ENCODE measurements at regions not wholly inside any gene's neighbourhood (a gene's known extent, or its start where the extent isn't known, plus 50 kb on each side); places are given as distances from the start of the nearest gene placed in this dataset.
"Not testable (repeated sequence)": the region's sequence is repeated elsewhere in the genome, so short reads cannot be mapped to it uniquely, and the experiment has no call there.

DNA sequence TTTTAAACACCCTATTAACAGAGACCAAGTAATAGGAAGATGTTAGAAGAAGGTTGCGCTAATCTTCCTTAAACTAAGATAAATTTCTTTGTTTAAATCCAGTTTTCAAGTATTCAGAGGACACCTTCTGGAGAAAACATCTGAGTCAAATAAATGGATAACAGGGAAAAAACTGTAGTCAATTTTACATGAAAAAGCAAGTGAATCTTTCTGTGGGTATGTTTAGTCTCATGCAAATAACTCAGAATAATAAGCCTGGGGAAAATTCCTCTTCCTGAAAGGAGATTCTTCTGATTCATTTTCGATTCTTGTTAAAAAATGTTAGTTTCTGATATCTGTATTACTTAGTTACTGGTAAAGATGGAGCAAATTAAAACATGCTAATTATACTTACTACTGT, 145.5 kb downstream of the CTH start:
- DNase-seq = no peak

- no peak for DNase-seq
These were observed 156.1 kb downstream of the CTH start for GRCh38 chr1:70567167-70567566.

DNA sequence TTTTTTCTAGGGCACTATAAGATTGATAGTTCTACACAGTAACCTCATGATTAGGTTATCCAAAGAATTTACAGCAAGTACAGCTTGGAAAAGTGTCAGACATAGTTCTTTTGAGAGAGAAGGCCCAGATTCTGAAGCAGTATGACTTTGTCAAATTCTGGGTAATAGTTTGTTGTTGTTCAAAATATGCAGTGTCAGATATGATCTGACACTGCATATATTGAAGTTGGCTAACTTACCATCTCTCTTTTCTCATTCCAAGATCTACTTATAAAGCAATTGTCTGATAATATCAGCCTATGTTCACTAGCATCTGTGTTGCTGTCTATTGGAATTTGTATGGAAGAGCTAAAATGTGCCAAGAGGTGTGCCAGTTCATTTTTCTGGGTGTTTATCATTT, 160.1 kb downstream of the CTH start:
- DNase-seq = no peak

- DNase-seq = no peak
These were observed 162.3 kb downstream of the CTH start for GRCh38 chr1:70573317-70573843.

- no peak for DNase-seq
These were observed 170.6 kb downstream of the CTH start for GRCh38 chr1:70581661-70582060.

DNA sequence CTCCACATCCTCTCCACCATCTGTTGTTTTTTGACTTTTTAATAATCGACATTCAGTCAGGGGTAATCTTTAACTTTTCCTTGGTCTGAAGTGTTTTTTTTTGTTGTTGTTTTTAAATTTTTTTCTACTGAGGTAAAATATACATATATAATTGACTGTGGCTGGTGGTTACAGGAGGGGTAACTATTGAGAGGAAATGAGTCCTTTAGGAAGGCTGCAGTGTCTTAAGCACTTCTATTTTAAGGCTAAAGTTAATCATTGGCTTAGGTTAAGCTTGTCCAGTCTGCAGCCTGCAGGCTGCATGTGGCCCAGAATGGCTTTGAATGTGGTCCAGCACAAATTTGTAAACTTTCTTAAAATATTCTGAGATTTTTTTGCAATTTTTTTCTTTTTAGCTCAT, 172.5 kb downstream of the CTH start:
- no peak for DNase-seq

- DNase-seq = no peak
These were observed 175.0 kb downstream of the CTH start for GRCh38 chr1:70586046-70586445.

DNA sequence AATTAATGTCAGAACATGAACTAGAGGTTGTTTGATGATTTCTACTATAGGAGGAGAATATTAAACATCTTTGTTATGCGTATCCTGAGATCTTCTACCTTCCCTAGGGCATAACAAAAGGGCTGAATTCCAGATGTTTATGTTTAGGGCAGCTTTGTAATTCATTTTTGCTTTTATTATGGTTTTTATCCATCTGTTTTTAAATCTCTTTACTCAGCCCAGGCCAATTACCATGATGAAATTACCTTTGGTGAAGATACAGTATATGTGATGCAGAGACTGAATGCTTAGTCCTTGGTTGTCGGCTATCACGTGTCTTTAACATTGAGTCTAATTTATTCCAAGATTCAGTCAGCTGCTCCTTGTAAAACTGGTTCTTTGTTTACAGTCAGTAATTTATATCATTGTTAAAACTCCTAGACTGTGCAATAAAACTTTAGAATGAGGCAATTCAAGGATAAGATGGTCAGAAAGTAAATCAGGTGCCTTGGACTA, 176.9 kb downstream of the CTH start:
- no peak for DNase-seq

GRCh38 chr1:70593551-70593950, 182.5 kb downstream of the CTH start:
- not testable (repeated sequence) for DNase-seq

DNA sequence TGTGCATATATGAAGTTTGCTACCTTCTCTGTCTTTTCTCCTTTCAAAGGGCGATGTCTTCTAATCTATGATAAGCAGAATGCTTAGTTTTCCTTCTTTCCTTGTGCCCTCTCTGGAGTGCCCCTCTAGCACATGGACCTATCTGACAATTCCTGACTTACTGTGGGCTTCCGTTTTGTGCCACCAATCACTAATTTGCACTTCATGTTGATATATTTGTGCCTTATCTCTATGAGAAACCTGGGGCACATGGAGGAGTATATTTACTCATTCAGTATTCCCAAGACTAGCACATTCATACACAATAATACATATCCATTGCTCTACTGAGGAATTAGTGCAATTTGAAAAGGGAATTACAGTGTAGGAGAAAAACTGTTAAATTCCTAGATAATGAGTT, 197.7 kb downstream of the CTH start:
- DNase-seq = no peak

- DNase-seq = not testable (repeated sequence)
These were observed 199.1 kb downstream of the CTH start for GRCh38 chr1:70610164-70610563.

GRCh38 chr1:70616946-70617345, 205.9 kb downstream of the CTH start:
- DNase-seq = no peak

- DNase-seq = no peak
These were observed 206.7 kb downstream of the CTH start for GRCh38 chr1:70617728-70618127.

DNA sequence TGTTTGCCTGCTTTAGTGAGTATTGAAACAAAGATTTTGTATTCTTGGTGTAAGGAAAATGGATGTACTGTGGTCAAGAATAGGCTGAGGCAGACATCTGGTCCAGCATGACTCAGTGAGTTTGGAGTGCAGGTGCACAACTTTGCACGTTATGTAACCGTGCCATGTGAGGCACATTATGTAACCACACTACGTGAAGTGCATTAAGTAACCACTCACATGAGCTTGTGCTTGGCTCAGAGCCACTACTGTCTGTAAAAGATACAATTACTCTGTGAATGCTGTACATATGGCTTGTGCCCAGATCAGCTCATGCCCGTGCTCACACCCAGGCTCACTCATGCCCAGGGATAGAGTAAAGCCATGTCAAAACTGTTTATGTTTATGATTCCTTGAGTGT, 216.8 kb downstream of the CTH start:
- DNase-seq = no peak

GRCh38 chr1:70628973-70629372, 217.9 kb downstream of the CTH start:
- no peak for DNase-seq

GRCh38 chr1:70633004-70633403, 221.9 kb downstream of the CTH start:
- no peak for DNase-seq

GRCh38 chr1:70635868-70636267, 224.8 kb downstream of the CTH start:
- DNase-seq = no peak

GRCh38 chr1:70641868-70642267, 230.8 kb downstream of the CTH start:
- DNase-seq = no peak

- DNase-seq = no peak
These were observed 245.3 kb downstream of the CTH start for GRCh38 chr1:70656361-70656760.

- no peak for DNase-seq
These were observed 248.8 kb downstream of the CTH start for GRCh38 chr1:70659891-70660290.

DNA sequence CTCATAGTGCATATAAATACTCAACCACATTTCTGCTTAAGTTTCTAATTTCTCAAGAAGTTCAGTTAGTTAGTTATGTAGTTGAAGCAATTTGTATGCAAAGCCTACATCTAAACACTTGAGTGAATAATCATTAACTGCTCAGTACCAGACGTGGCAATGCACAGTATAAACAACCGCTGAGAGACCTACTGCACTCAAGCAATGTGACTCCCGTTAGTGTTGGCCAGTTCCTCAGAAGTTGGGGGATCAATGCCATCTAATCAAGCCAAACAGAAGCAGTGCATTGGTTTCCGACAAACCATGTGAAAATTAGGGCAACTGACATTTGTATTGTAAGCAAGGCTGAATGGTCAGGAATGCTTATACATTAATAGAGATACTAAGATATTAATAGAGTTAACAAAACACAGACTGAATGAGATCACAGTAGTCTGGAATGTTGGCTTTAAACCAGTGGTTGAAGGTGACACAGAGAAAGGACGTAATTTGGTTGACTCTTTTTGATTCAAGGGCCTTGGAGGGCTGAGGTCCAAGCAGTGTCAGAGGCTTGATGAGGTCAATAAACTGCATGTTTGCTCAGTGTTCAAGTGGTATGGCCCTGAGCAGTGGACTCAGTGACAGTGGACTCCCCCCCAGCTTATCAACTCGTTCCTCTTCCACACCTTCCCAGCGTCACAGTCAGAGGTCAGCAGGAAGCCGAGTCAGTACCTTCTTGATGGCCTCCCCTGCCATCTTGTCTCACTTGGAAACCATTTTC, 255.5 kb downstream of the CTH start:
- DNase-seq = no peak

GRCh38 chr1:70667494-70668170, 256.6 kb downstream of the CTH start:
- no peak for DNase-seq

DNA sequence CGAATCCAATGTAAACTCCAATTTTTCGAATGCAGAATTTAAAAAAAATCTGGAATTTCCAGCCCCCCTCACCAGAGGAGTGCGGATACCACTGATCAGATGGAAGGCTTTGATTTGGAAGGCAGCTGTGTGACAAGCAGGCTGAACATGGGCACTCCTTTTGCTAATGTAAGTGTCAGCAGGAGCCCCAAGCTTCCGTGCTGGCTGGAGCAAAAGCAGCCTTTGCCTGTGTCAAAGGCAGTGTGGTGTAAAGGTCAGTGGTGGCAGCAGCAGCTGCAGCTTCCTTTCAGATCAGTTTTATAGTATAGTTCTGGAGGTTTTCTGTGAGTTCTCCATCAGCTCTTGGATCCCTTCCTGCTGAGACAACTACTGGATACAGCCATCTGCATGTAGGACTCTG, 259.9 kb downstream of the CTH start:
- no peak for DNase-seq

- DNase-seq = peak; percentile 60
These were observed 261.4 kb downstream of the CTH start for GRCh38 chr1:70672442-70672888.

Data from right forelimb (tissue), 1 donor.